Endothelial cell of umbilical vein (primary cell): ENCODE measurements at regions not wholly inside any gene's neighbourhood (a gene's known extent, or its start where the extent isn't known, plus 50 kb on each side); places are given as distances from the start of the nearest gene placed in this dataset.
"Not testable (repeated sequence)": the region's sequence is repeated elsewhere in the genome, so short reads cannot be mapped to it uniquely, and the experiment has no call there.

Source experiments
- BruUV-seq: library from RNA; stranded (reverse); fragments of 400-500 nt; replicated peaks from 2 replicates; lab custom pipeline; 2021; lab: Mats Ljungman, UMichigan
- CTCF ChIA-PET: fragments of 300-600, 350-600 bp; sonication (Branson Sonifier 250); formaldehyde crosslinking; loops from one replicate; lab custom pipeline; 2021; ENCODE audit warnings: antibody characterized with exemption, inconsistent platforms; lab: Charles Lee
- POLR2A ChIA-PET: fragments of 300-600, 350-600 bp; sonication (Branson Sonifier 250); formaldehyde crosslinking; loops from one replicate; lab custom pipeline; 2021; ENCODE audit warnings: antibody characterized with exemption, inconsistent platforms; lab: Charles Lee
- DNase-seq: peaks from one replicate; pipeline ENCODE4 v3.0.0-alpha.2; 2011; ENCODE audit warnings: low read depth, low spot score
- FAIRE-seq: peaks from 2 replicates; lab custom pipeline; 2011; peaks lifted over from hg19 to GRCh38; lab: Jason Lieb, UNC
- H2AFZ ChIP-seq: 2 replicates; pipeline ENCODE4 v1.6.0; 2012; ENCODE audit warnings: low read depth, low read length, control low read depth, inconsistent platforms
- H3K27ac ChIP-seq: 2 replicates; pipeline ENCODE4 v1.5.1; 2011; ENCODE audit warnings: low read depth, mild to moderate bottlenecking, control low read depth, low read length, moderate library complexity; ENCODE audit not compliant: insufficient read depth
- H3K27me3 ChIP-seq, 2 experiments: 2 replicates each; pipeline versions ENCODE4 v1.6.0 to v1.6.1; 2011; ENCODE audit warnings: low read length in 2 of 2, mixed read lengths in 1 of 2; ENCODE audit not compliant: control insufficient read depth in 2 of 2, insufficient read depth in 2 of 2
- H3K36me3 ChIP-seq, 2 experiments: 2 replicates in 1 of 2; 3 replicates in 1 of 2; pipeline ENCODE4 v1.5.1; 2011; ENCODE audit warnings: low read length in 2 of 2, mild to moderate bottlenecking in 1 of 2, moderate library complexity in 1 of 2; ENCODE audit not compliant: control insufficient read depth in 2 of 2, insufficient read depth in 2 of 2; ENCODE audit errors: extremely low read depth in 1 of 2
- H3K4me1 ChIP-seq: 3 replicates; pipeline ENCODE4 v1.5.1; 2011; ENCODE audit warnings: mild to moderate bottlenecking, low read length; ENCODE audit not compliant: control insufficient read depth, insufficient read depth; ENCODE audit errors: extremely low read depth
- H3K4me2 ChIP-seq: 2 replicates; pipeline ENCODE4 v1.6.1; 2011; ENCODE audit warnings: low read length, control low read depth, mixed read lengths; ENCODE audit not compliant: insufficient read depth
- H3K4me3 ChIP-seq, 3 experiments: fragments of 200-600 bp in 1 of 3; sonication (generic), shearing (Covaris generic) in 1 of 3; replicated peaks in 1 of 3; 2 replicates each; pipeline ENCODE4 v1.5.1; 2011 to 2016; ENCODE audit warnings: control low read depth in 3 of 3, low read length in 3 of 3, mild to moderate bottlenecking in 2 of 3, inconsistent platforms in 1 of 3, low read depth in 1 of 3, moderate library complexity in 1 of 3; ENCODE audit not compliant: insufficient read depth in 1 of 3
- H3K79me2 ChIP-seq: 2 replicates; pipeline ENCODE4 v1.6.0; 2012; ENCODE audit warnings: low read length, inconsistent platforms; ENCODE audit not compliant: control insufficient read depth, insufficient read depth
- H3K9ac ChIP-seq: replicated peaks from 2 replicates; pipeline ENCODE3; 2011; ENCODE audit warnings: low read length, control low read depth; ENCODE audit not compliant: insufficient read depth; ENCODE audit errors: extremely low read depth
- H3K9me1 ChIP-seq: replicated peaks from 3 replicates; pipeline ENCODE4 v1.6.0; 2011; ENCODE audit warnings: mild to moderate bottlenecking, low read length; ENCODE audit not compliant: control insufficient read depth, insufficient read depth; ENCODE audit errors: extremely low read depth
- H3K9me3 ChIP-seq: replicated peaks from 2 replicates; pipeline ENCODE4 v1.5.1; 2012; ENCODE audit warnings: low read length, inconsistent platforms; ENCODE audit not compliant: control insufficient read depth, insufficient read depth
- H4K20me1 ChIP-seq: replicated peaks from 2 replicates; pipeline ENCODE3; 2011; ENCODE audit warnings: mild to moderate bottlenecking, low read length; ENCODE audit not compliant: control insufficient read depth, insufficient read depth; ENCODE audit errors: extremely low read depth
- EZH2 ChIP-seq: IDR thresholded peaks from 2 replicates; pipeline ENCODE4 v1.6.1; 2012; ENCODE audit warnings: borderline replicate concordance, low read depth, mild to moderate bottlenecking, moderate library complexity, low read length, inconsistent platforms; ENCODE audit not compliant: severe bottlenecking
- GATA2 ChIP-seq: IDR thresholded peaks from 2 replicates; pipeline ENCODE4 v1.7.0; 2011; ENCODE audit warnings: low read depth, mild to moderate bottlenecking, moderate library complexity, mixed read lengths, low read length; ENCODE audit not compliant: insufficient read length, insufficient read depth
- JUN ChIP-seq: IDR thresholded peaks from 2 replicates; pipeline ENCODE4 v1.6.1; 2011; ENCODE audit warnings: borderline replicate concordance, low read depth; ENCODE audit not compliant: insufficient read length, insufficient read depth
- MAX ChIP-seq: IDR thresholded peaks from 2 replicates; pipeline ENCODE4 v1.6.1; 2011; ENCODE audit not compliant: insufficient read depth, insufficient read length
- MYC ChIP-seq: IDR thresholded peaks from one replicate; pipeline ENCODE4 v1.6.1; 2011; ENCODE audit warnings: mild to moderate bottlenecking, low read depth, low read length
- POLR2A ChIP-seq: IDR thresholded peaks from 2 replicates; pipeline ENCODE4 v1.6.1; 2012; ENCODE audit warnings: low read depth, mild to moderate bottlenecking, control low read depth, low read length
- POLR2AphosphoS5 ChIP-seq: IDR thresholded peaks from 2 replicates; pipeline ENCODE4 v1.6.1; 2012; ENCODE audit warnings: low read depth, mild to moderate bottlenecking, control low read depth, low read length, moderate library complexity; ENCODE audit not compliant: insufficient read depth
- dilution Hi-C: fragments of 300-500 bp; cut with MboI; formaldehyde crosslinking; loops from one replicate; pipeline ENCODE4 v1.15.0; 2019; ENCODE audit warnings: low sequenced_read_pairs; ENCODE audit not compliant: extremely low pct_ligation_motif_present
- intact Hi-C: fragments of 100-400 bp; cut with micrococcal nuclease; formaldehyde crosslinking; loops from one replicate; pipeline ENCODE4 v1.10.0; 2022

- Histone ChIP-seq H3K4me2 (no peak overlapping the region), H3K79me2 (no peaks in the 10 kb centered on the region), H3K27me3 (no peaks in the 10 kb centered on the region), H4K20me1 (no peaks in the 10 kb centered on the region), H3K9ac (no peak overlapping the region), H3K9me1 (no peaks in the 10 kb centered on the region), H3K9me3 (no peaks in the 10 kb centered on the region), H3K27ac (no peak overlapping the region), H2AFZ (no peak overlapping the region), H3K36me3 (no peaks in the 10 kb centered on the region), H3K4me1 (no peaks in the 10 kb centered on the region), H3K4me3 (no peak overlapping the region)
- ChIA-PET POLR2A (no interaction called here), CTCF (no interaction called here)
- TF ChIP-seq MAX = no peak
- TF ChIP-seq POLR2A = no peak
- no peak for TF ChIP-seq POLR2AphosphoS5
- no peak for TF ChIP-seq EZH2
- no peak for TF ChIP-seq JUN
- no peak for TF ChIP-seq MYC
- TF ChIP-seq GATA2 = no peak
- FAIRE-seq (no peak), DNase-seq (peak; percentile 26)
- intact Hi-C loops = no loop called here
- dilution Hi-C loops = no loop called here
- no TSS peak for BruUV-seq
Observed at GRCh38 chr1:60612790-60613189, 469.6 kb upstream of the NFIA start.

- H3K27ac ChIP-seq, H3K4me2 ChIP-seq, DNase-seq, H3K4me1 ChIP-seq, H3K9ac ChIP-seq, H3K79me2 ChIP-seq, H2AFZ ChIP-seq, H3K9me3 ChIP-seq, H4K20me1 ChIP-seq, H3K9me1 ChIP-seq, BruUV-seq, H3K36me3 ChIP-seq, H3K4me3 ChIP-seq, FAIRE-seq, intact Hi-C loops, CTCF ChIA-PET, dilution Hi-C loops, POLR2A ChIA-PET, H3K27me3 ChIP-seq: not testable (repeated sequence)
Observed at GRCh38 chr1:60606921-60607320, 475.4 kb upstream of the NFIA start.
